Neural cell (in vitro differentiated cells): ENCODE measurements at regions not wholly inside any gene's neighbourhood (a gene's known extent, or its start where the extent isn't known, plus 50 kb on each side); places are given as distances from the start of the nearest gene placed in this dataset.

Source experiments
- H2AFZ ChIP-seq: fragments of 200-600, 300-800 bp; sonication (generic), shearing (Covaris generic); 2 replicates; pipeline ENCODE4 v1.6.0; 2014; ENCODE audit warnings: low read depth, mild to moderate bottlenecking, antibody characterized with exemption, low read length, moderate library complexity
- H3F3A ChIP-seq: fragments of 200-600 bp; shearing (Covaris generic); 2 replicates; pipeline ENCODE4 v1.6.1; 2016; ENCODE audit warnings: mild to moderate bottlenecking, moderate library complexity, mixed read lengths, antibody characterized with exemption, low read length; ENCODE audit not compliant: insufficient read depth, poor library complexity, severe bottlenecking
- H3K27ac ChIP-seq: fragments of 200-600, 300-800 bp; sonication (generic), shearing (Covaris generic); 2 replicates; pipeline ENCODE4 v1.5.1; 2014; ENCODE audit warnings: mild to moderate bottlenecking, low read length, moderate library complexity
- H3K27me3 ChIP-seq: fragments of 300-800, 200-600 bp; sonication (generic), shearing (Covaris generic); 2 replicates; pipeline ENCODE4 v1.6.0; 2014; ENCODE audit warnings: mild to moderate bottlenecking, low read depth, low read length, moderate library complexity; ENCODE audit not compliant: insufficient read depth
- H3K36me3 ChIP-seq: fragments of 300-800, 200-600 bp; sonication (generic), shearing (Covaris generic); 2 replicates; pipeline ENCODE4 v1.5.1; 2014; ENCODE audit warnings: mild to moderate bottlenecking, antibody characterized with exemption, low read length, moderate library complexity; ENCODE audit not compliant: insufficient read depth
- H3K4me2 ChIP-seq: fragments of 300-800, 200-600 bp; sonication (generic), shearing (Covaris generic); 2 replicates; pipeline ENCODE4 v1.6.0; 2014; ENCODE audit warnings: mild to moderate bottlenecking, low read length
- H3K4me3 ChIP-seq: fragments of 300-800, 200-600 bp; sonication (generic), shearing (Covaris generic); 2 replicates; pipeline ENCODE4 v1.5.1; 2014; ENCODE audit warnings: mild to moderate bottlenecking, low read length, moderate library complexity
- H3K79me2 ChIP-seq: fragments of 200-600 bp; shearing (Covaris generic); replicated peaks from 2 replicates; pipeline ENCODE4 v1.6.0; 2014; ENCODE audit warnings: mild to moderate bottlenecking, low read length, moderate library complexity; ENCODE audit not compliant: insufficient read depth
- H3K9ac ChIP-seq: fragments of 300-800, 200-600 bp; sonication (generic), shearing (Covaris generic); 2 replicates; pipeline ENCODE4 v1.6.1; 2016; ENCODE audit warnings: mild to moderate bottlenecking, low read length, mixed read lengths
- H3K9me2 ChIP-seq: fragments of 200-600 bp; shearing (Covaris generic); 2 replicates; pipeline ENCODE4 v1.6.1; 2016; ENCODE audit warnings: mild to moderate bottlenecking, low read length, mixed read lengths; ENCODE audit not compliant: insufficient read depth
- H3K9me3 ChIP-seq: fragments of 200-600, 300-800 bp; sonication (generic), shearing (Covaris generic); 2 replicates; pipeline ENCODE4 v1.6.1; 2016; ENCODE audit warnings: mild to moderate bottlenecking, mixed run types, low read length, moderate library complexity, mixed read lengths
- H4K20me1 ChIP-seq: fragments of 200-600 bp; shearing (Covaris generic); 2 replicates; pipeline ENCODE4 v1.6.1; 2016; ENCODE audit warnings: mild to moderate bottlenecking, mixed run types; ENCODE audit not compliant: insufficient read depth
- CTCF ChIP-seq: fragments of 450-650 bp; IDR thresholded peaks from 2 replicates; pipeline ENCODE4 v1.5.1; 2014; ENCODE audit warnings: antibody characterized with exemption, mild to moderate bottlenecking, moderate library complexity; ENCODE audit not compliant: poor library complexity, severe bottlenecking
- EP300 ChIP-seq: fragments of 450-650 bp; conservative IDR thresholded peaks from 2 replicates; pipeline ENCODE4 v1.6.1; 2014; ENCODE audit warnings: antibody characterized with exemption, mild to moderate bottlenecking, moderate library complexity; ENCODE audit not compliant: poor library complexity, severe bottlenecking
- EZH2 ChIP-seq: fragments of 200-600, 300-800 bp; shearing (Covaris generic), sonication (generic); IDR thresholded peaks from 2 replicates; pipeline ENCODE4 v1.6.1; 2014; ENCODE audit warnings: antibody characterized with exemption, low read length, borderline replicate concordance, mild to moderate bottlenecking; ENCODE audit not compliant: insufficient read depth, poor library complexity, severe bottlenecking
- MXI1 ChIP-seq: fragments of 450-650 bp; conservative IDR thresholded peaks from 2 replicates; pipeline ENCODE4 v1.6.1; 2014; ENCODE audit warnings: antibody characterized with exemption, mild to moderate bottlenecking; ENCODE audit not compliant: poor library complexity, severe bottlenecking
- POLR2AphosphoS5 ChIP-seq: IDR thresholded peaks from 2 replicates; pipeline ENCODE4 v1.6.1; 2012
- RAD21 ChIP-seq: fragments of 450-650 bp; conservative IDR thresholded peaks from 2 replicates; pipeline ENCODE4 v1.6.1; 2014; ENCODE audit warnings: antibody characterized with exemption, mild to moderate bottlenecking, moderate library complexity
- REST ChIP-seq: IDR thresholded peaks from 2 replicates; pipeline ENCODE4 v1.6.1; 2012; ENCODE audit warnings: borderline replicate concordance
- SMC3 ChIP-seq: fragments of 450-650 bp; conservative IDR thresholded peaks from 2 replicates; pipeline ENCODE4 v1.6.1; 2014; ENCODE audit warnings: antibody characterized with exemption, mild to moderate bottlenecking, moderate library complexity; ENCODE audit not compliant: poor library complexity
- TAF1 ChIP-seq: IDR thresholded peaks from 2 replicates; pipeline ENCODE4 v1.6.1; 2012; ENCODE audit warnings: low read depth

GRCh38 chr7:96598421-96598820 lies 111.2 kb downstream of the SEM1 start:
- H3K9me3 ChIP-seq: no peaks in the 10 kb centered on the region
- H3F3A ChIP-seq: no peaks in the 10 kb centered on the region
- no peaks in the 10 kb centered on the region for H3K36me3 ChIP-seq
- TF ChIP-seq EZH2: no peak
- TF ChIP-seq CTCF: no peak
- no peak for TF ChIP-seq POLR2AphosphoS5
- TF ChIP-seq TAF1: no peak
- TF ChIP-seq MXI1: no peak
- TF ChIP-seq RAD21: no peak
- no peak for TF ChIP-seq SMC3
- TF ChIP-seq EP300: no peak
- TF ChIP-seq REST: no peak
- no peaks in the 10 kb centered on the region for H3K79me2 ChIP-seq
- H3K9ac ChIP-seq: no peak overlapping the region
- H3K4me2 ChIP-seq: no peak overlapping the region
- no peak overlapping the region for H3K27ac ChIP-seq
- H3K9me2 ChIP-seq: no peaks in the 10 kb centered on the region
- no peaks in the 10 kb centered on the region for H3K27me3 ChIP-seq
- no peak overlapping the region for H2AFZ ChIP-seq
- H4K20me1 ChIP-seq: no peaks in the 10 kb centered on the region
- no peak overlapping the region for H3K4me3 ChIP-seq

- Histone ChIP-seq H3K27ac (peak overlapping the region; percentile 43), H3K9me3 (no peaks in the 10 kb centered on the region), H3K9ac (no peak overlapping the region), H4K20me1 (no peaks in the 10 kb centered on the region), H3K36me3 (no peaks in the 10 kb centered on the region), H3K27me3 (no peaks in the 10 kb centered on the region), H2AFZ (no peak overlapping the region), H3K9me2 (no peaks in the 10 kb centered on the region), H3K4me3 (peak overlapping the region; percentile 5), H3K79me2 (no peaks in the 10 kb centered on the region), H3K4me2 (peak overlapping the region; percentile 21), H3F3A (no peaks in the 10 kb centered on the region)
- peak; percentile 12 for TF ChIP-seq MXI1
- TF ChIP-seq TAF1: no peak
- TF ChIP-seq RAD21: no peak
- TF ChIP-seq CTCF: peak; percentile 28
- no peak for TF ChIP-seq REST
- no peak for TF ChIP-seq EZH2
- TF ChIP-seq EP300: peak; percentile 15
- peak; percentile 38 for TF ChIP-seq SMC3
- TF ChIP-seq POLR2AphosphoS5: no peak
These were observed 113.4 kb downstream of the SEM1 start for GRCh38 chr7:96596120-96596826.
